Esophagus muscularis mucosa (tissue), 4 donors: ENCODE measurements at regions not wholly inside any gene's neighbourhood (a gene's known extent, or its start where the extent isn't known, plus 50 kb on each side); places are given as distances from the start of the nearest gene placed in this dataset.
"Not testable (repeated sequence)": the region's sequence is repeated elsewhere in the genome, so short reads cannot be mapped to it uniquely, and the experiment has no call there.

ENCODE experiments used
- DNase-seq: peaks from one replicate; pipeline ENCODE4 v3.0.0-alpha.2; 2017; ENCODE audit errors: extremely low spot score
- H3K27ac ChIP-seq, 4 donors: fragments of 200-600 bp; sonication (generic); replicated peaks in 1 of 4; 1 replicate in 3 of 4; 2 replicates in 1 of 4; pipeline ENCODE4 v1.5.1; 2016 to 2019; ENCODE audit warnings: mild to moderate bottlenecking in 1 of 4
- H3K27me3 ChIP-seq, 4 donors: fragments of 200-600 bp; sonication (generic); one replicate each; pipeline versions ENCODE4 v1.5.1 to v1.6.0; 2016 to 2019
- H3K36me3 ChIP-seq, 4 donors: fragments of 200-600 bp; sonication (generic); one replicate each; pipeline ENCODE4 v1.5.1; 2016 to 2019
- H3K4me1 ChIP-seq, 4 donors: fragments of 200-600 bp; sonication (generic); one replicate each; pipeline ENCODE4 v1.5.1; 2016 to 2019
- H3K4me3 ChIP-seq, 4 donors: fragments of 200-600 bp; sonication (generic); 1 replicate in 2 of 4; 2 replicates in 2 of 4; pipeline ENCODE4 v1.5.1; 2016 to 2019; ENCODE audit warnings: mild to moderate bottlenecking in 4 of 4, moderate library complexity in 1 of 4
- H3K9me3 ChIP-seq, 4 donors: fragments of 200-600 bp; sonication (generic); 1 replicate in 3 of 4; 2 replicates in 1 of 4; pipeline ENCODE4 v1.5.1; 2016 to 2019
- EP300 ChIP-seq: sonication (generic); formaldehyde crosslinking; IDR thresholded peaks from one replicate; pipeline ENCODE4 v1.6.1; 2017; ENCODE audit warnings: antibody characterized with exemption
- POLR2A ChIP-seq: fragments of 450-650 bp; IDR thresholded peaks from one replicate; pipeline ENCODE4 v1.6.1; 2017; ENCODE audit warnings: antibody characterized with exemption, moderate library complexity, mild to moderate bottlenecking, low read depth
- POLR2AphosphoS5 ChIP-seq, 2 donors: sonication (generic); formaldehyde crosslinking; IDR thresholded peaks; one replicate each; pipeline ENCODE4 v1.6.1; 2017; ENCODE audit warnings: antibody characterized with exemption in 2 of 2
- WGBS: methylation state at CpG from one replicate; pipeline ENCODE4 v1.1.5; 2018; 5-methylcytosine and 5-hydroxymethylcytosine counted together
- intact Hi-C: fragments of 100-400 bp; cut with DNase I; formaldehyde crosslinking; loops from one replicate; pipeline ENCODE4 v1.15.1; 2023
- TF ChIP-seq, protein P1 (sequence below), 3 experiments: fragments of 200-600 bp in 2 of 3; fragments of 450-650 bp in 1 of 3; sonication (generic) in 2 of 3; IDR thresholded peaks; one replicate each; pipeline ENCODE4 v1.5.1; 2017 to 2019; ENCODE audit warnings: antibody characterized with exemption in 3 of 3, mild to moderate bottlenecking in 2 of 3, moderate library complexity in 1 of 3

DNA sequence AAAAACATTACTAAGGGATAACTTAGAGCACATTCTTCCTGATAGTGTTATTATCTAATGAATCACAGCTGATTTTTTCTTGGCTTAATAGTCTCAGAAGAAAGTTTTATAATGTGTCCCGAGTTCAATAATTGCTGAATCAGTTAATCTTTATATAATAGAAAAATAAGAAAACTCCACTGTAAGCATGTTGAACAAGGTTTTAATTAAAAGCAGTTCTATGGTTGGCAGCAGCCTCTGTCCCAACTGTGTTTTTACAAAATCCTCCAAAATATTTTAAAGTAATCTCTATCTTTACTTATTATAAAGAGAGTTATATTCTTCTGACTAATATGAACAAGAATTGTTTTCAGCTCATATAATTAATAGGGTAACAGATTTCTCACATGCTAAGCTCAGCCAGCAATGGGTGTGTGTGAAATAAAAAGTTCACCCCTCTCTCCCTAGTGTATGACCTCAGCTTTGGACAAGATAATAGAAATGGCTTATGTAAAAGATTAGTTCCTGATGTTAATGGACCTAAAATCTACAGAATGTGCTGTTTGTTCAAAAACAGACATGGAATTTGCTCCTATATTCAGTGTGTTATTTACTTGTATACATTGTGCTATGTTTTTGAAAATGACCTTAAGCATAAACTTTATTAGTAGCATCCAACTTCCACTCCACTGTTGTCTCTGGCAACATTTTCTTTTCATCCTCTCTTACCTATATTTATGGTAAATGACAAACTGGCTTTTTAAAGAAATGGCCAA is 67.1 kb upstream of the DCN start:
- WGBS, result 31% methylated on average over 1 of the region's 1 CpG

DNA sequence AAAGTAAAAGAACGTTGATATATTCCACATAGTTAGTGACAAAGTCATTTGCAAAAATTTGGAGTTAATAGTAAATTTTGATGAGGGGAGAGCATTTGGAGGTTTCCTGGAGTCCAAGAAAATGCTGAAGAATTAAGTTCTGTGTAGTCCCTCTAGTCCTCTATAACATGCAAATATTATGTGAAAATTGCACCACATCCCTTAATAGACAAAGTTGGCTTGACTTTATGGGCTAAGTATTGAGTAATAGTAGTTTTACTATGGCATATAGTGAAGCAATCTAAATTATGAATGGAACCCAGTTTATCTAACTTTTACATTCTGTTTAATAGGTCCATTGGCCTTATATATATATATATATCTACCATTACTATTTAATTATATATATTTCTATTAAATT is 66.4 kb upstream of the DCN start:
- no peak for DNase-seq
- Histone ChIP-seq H3K27me3 (no peaks in the 10 kb centered on the region), H3K9me3 (peaks cover 0 to 8% (median 3%) of the 10 kb centered on the region in 4 donors), H3K27ac (no peak overlapping the region), H3K4me1 (peaks cover 0 to 7% (median 3%) of the 10 kb centered on the region in 4 donors), H3K36me3 (no peaks in the 10 kb centered on the region), H3K4me3 (no peak overlapping the region)
- intact Hi-C loops, result no loop called here
- TF ChIP-seq POLR2A, result no peak
- no peak for TF ChIP-seq POLR2AphosphoS5 (IDR thresholded peaks at IDR 0.05)
- no peak for TF ChIP-seq EP300
- TF ChIP-seq, protein P1, sequence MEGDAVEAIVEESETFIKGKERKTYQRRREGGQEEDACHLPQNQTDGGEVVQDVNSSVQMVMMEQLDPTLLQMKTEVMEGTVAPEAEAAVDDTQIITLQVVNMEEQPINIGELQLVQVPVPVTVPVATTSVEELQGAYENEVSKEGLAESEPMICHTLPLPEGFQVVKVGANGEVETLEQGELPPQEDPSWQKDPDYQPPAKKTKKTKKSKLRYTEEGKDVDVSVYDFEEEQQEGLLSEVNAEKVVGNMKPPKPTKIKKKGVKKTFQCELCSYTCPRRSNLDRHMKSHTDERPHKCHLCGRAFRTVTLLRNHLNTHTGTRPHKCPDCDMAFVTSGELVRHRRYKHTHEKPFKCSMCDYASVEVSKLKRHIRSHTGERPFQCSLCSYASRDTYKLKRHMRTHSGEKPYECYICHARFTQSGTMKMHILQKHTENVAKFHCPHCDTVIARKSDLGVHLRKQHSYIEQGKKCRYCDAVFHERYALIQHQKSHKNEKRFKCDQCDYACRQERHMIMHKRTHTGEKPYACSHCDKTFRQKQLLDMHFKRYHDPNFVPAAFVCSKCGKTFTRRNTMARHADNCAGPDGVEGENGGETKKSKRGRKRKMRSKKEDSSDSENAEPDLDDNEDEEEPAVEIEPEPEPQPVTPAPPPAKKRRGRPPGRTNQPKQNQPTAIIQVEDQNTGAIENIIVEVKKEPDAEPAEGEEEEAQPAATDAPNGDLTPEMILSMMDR (IDR thresholded peaks at IDR 0.05), result no peak
- 77% methylated on average over 1 of the region's 1 CpG for WGBS

More for the DNA sequence above, 67.1 kb upstream of the DCN start:
- DNase-seq, result no peak
- H3K27me3 ChIP-seq, result no peaks in the 10 kb centered on the region
- intact Hi-C loops, result no loop called here
- no peaks in the 10 kb centered on the region for H3K36me3 ChIP-seq
- TF ChIP-seq, protein P1 (IDR thresholded peaks at IDR 0.05), result no peak
- no peak for TF ChIP-seq POLR2A
- no peak for TF ChIP-seq POLR2AphosphoS5 (IDR thresholded peaks at IDR 0.05)
- no peak for TF ChIP-seq EP300
- no peak overlapping the region for H3K4me3 ChIP-seq
- peaks cover 0 to 7% (median 3%) of the 10 kb centered on the region in 4 donors for H3K4me1 ChIP-seq
- peaks cover 0 to 2% (median 0%) of the 10 kb centered on the region in 4 donors for H3K9me3 ChIP-seq
- H3K27ac ChIP-seq, result peak overlapping the region; percentile 44 to 69 (median 52)

DNA sequence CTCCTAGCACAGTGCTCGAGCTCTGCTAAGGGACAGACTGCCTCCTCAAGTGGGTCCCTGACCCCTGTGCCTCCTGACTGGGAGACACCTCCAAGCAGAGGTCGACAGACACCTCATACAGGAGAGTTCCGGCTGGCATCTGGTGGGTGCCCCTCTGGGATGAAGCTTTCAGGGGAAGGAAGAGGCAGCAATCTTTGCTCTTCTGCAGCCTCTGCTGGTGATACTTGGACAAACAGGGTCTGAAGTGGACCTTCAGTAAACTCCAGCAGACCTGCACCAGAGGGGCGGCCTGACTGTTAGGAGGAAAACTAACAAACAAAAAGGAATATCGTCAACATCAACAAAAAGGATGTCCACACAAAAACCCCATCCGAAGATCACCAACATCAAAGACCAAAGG is 60.6 kb upstream of the DCN start:
- WGBS, result 93% methylated on average over 6 of the region's 6 CpGs

DNA sequence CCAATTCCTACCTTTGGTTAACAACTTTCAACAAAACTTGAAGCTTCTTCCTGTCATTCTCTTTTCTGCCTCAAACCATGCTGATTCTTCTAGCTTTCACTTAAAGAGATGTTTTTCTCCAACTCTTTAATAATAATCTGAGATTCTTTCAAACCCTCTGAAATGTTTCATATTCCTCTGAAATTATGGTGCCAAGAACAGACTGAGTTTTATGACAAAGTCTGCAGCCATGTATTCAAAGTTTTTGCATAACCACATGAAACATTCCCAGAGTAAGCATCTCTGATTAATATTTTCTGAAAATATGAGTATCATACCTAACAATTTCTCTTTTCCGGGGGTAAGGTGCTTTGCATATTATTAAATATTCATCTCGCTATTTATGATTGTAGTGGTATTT is 59.1 kb upstream of the DCN start:
- no peak for DNase-seq
- H3K27ac ChIP-seq, result peak overlapping the region in 1 of 4 donors; percentile 11
- H3K9me3 ChIP-seq, result peaks cover 0 to 8% (median 3%) of the 10 kb centered on the region in 4 donors
- 89% methylated on average over 2 of the region's 2 CpGs for WGBS
- TF ChIP-seq, protein P1 (IDR thresholded peaks at IDR 0.05), result no peak
- TF ChIP-seq EP300 (no peak), POLR2AphosphoS5 (IDR thresholded peaks at IDR 0.05) (no peak), POLR2A (no peak)
- H3K4me3 ChIP-seq, result no peak overlapping the region
- H3K27me3 ChIP-seq, result no peaks in the 10 kb centered on the region
- intact Hi-C loops, result no loop called here
- H3K36me3 ChIP-seq, result no peaks in the 10 kb centered on the region
- H3K4me1 ChIP-seq, result no peaks in the 10 kb centered on the region

More for the DNA sequence above, 60.6 kb upstream of the DCN start:
- TF ChIP-seq, protein P1 (IDR thresholded peaks at IDR 0.05), result peak in 1 of 3 experiments; percentile 7
- H3K9me3 ChIP-seq, intact Hi-C loops, H3K4me3 ChIP-seq, H3K27me3 ChIP-seq, DNase-seq, H3K27ac ChIP-seq, H3K4me1 ChIP-seq, H3K36me3 ChIP-seq: not testable (repeated sequence)
